HG03521 (cell line): ENCODE measurements at regions not wholly inside any gene's neighbourhood (a gene's known extent, or its start where the extent isn't known, plus 50 kb on each side); places are given as distances from the start of the nearest gene placed in this dataset.

Experiments
- ATAC-seq: cut with Tn5 transposase; IDR thresholded peaks from one replicate; pipeline ENCODE4 v1.9.1; 2021; ENCODE audit warnings: mild to moderate bottlenecking, moderate library complexity; ENCODE audit not compliant: unreplicated experiment

DNA sequence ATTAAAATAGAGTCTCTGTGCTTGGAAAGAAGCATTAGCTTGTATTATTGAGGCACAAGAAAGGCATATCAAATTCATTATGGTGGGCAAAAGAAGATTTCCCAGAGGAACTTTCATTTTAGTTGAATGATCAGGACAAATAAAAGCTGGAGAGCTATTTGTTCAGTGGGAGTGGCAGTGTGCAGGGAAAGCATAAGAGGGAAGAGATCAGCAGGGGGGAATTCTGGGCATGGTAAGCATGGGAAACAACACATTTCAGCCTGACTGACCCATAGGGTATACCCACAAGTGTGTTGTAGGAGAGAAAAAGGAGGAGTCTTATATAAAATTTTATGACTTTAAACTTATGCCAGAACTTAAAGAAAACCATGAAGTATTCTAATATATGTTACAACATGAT lies 167.7 kb upstream of the RASA1 start:
- no peak for ATAC-seq

DNA sequence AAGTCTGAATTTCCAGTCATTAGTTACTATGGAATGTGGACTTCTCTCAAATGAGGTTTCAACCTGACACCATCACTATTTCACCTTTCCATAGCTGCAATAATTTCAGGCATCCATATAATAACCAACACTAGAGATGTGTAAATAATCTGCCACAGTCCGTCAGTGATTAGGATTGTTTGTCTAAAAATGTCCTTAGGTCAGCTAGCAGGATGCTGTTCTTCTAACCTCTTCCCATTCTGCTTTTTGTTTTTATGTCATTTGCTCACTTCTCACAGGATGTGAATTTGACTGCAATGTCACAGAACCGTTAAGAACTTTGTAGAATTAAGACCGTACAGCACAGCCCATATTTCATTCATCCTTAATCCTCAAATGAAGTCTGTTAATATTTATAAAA lies 166.4 kb upstream of the RASA1 start:
- no peak for ATAC-seq

DNA sequence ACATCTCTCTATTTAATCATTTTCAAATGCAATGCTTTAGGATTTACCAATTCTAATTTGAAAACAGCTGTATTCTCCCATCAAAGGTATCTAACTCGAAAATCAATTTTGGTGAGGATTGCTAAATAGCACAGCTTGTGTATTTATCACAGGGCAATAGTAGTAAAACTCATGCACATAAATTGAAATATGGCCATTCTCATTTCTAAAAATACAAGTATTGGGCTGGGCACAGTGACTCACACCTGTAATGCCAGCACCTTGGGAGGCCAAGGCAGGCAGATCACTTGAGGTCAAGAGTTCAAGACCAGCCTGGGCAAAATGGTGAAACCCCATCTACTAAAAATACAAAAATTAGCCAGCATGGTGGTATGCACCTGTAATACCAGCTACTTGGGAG lies 164.8 kb upstream of the RASA1 start:
- ATAC-seq = no peak

DNA sequence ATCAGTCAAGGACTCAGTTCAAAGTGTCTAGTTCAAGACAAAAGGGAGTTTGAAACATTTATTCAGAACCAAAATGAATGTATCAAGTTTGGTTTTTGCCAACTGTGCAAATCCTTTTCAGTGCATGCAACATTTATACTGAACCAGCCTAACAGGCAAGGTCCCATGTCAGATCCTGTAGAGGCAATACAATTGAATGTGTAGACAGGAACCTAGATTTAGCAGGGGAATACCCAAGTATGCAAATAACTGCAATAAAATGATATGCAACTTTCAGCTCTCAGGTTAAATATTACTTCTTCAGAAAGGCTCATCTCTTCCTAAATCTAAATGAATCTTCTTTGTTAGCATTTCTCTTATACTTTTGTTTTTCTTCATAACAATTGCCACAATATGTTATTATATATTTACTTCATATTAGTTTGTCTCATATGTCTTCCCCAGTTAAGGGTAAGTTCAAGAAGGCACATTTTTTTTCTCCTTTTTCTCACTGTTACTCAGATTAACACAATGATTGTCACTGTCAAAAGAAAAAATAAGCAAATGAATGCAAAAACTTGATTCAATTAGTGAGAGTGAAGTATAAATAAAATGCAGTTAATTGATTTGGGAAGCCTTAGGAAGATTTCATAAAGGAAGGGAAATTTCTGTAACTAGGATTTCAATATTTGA lies 163.9 kb upstream of the RASA1 start:
- peak; percentile 81 for ATAC-seq

DNA sequence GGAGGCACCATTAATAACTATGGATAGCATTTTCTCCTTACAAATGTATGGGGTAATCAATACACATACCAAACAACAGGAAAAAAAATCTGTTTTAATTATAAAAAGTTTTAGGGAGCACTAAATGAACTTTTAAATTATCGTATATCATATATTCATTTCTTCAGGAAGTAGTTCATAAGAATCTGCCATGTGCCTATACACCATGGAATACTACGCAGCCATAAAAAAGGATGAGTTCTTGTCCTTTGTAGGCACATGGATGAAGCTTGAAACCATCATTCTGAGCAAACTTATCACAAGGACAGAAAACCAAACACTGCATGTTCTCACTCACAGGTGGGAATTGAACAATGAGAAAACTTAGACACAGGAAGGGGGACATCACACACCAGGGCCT lies 162.1 kb upstream of the RASA1 start:
- no peak for ATAC-seq

DNA sequence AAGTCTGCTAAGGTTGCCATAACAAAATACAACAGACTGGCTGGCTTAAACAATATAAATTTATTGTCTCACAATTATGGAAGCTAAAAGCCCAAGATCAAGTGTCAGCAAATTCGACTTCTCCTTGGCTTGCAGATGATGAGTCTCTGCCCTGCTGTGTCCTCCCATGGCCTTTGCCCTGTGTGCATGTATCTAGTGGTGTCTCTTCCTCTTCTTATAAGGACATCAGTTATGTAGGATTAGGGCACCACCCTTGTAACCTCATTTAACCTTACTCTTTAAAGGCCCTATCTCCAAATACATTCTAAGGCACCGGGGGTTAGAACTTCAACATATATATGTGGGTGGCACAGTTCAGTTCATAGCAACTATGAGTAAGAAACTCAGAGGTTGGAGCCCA lies 157.9 kb upstream of the RASA1 start:
- no peak for ATAC-seq

DNA sequence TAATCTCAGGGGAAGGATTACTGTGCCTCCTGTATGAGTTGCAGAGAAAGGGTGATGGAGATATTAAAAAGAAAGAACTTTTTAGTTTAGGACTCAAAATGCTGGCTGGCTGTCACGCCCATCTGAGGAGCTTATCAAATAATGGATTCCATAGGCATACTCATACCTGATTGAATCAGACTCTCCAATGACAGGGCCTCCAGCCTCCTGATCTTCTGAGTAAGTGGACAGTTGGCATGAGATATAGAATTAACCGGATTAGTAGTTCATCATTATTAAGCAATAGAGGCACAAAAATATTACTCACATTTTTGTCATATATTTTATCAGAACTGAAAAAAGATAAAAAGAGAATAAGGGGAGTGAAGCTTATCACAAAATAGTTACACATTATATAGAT lies 157.0 kb upstream of the RASA1 start:
- ATAC-seq = no peak

DNA sequence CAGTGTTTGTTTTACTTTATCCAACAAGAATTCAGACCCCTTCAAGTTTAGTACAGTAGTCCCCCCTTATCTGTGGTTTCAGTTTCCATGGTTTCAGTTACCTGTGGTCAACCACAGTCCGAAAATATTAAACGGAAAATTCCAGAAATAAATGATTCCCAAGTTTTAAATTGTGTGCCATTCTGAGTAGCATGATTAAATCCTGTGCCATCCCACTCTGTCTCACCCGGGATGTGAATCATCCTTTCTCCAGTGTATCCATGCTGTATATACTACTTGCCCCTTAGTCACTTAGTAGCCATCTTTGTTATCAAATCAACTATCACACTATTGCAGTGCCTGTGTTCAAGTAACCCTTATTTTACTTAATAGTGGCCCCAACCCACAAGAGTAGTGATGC lies 153.8 kb upstream of the RASA1 start:
- ATAC-seq = no peak

DNA sequence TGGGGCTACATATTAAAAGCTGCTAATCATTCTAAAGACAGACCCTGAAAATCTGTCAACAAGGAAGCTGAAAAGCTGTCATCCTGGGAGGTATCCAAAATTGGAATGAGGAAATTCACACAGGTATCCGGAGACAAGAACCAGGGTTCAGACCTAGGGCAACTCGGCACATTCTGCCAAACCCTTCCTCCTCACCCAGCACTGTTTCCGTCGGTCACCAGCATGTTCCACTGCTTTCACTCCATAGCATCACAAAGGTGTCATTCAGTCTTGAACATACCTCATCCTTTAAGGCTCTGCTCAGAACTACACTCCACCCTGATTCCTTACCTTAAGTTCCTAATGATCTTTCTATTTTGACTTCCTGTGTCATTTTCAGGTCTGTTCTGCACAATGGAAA lies 153.1 kb upstream of the RASA1 start:
- no peak for ATAC-seq

DNA sequence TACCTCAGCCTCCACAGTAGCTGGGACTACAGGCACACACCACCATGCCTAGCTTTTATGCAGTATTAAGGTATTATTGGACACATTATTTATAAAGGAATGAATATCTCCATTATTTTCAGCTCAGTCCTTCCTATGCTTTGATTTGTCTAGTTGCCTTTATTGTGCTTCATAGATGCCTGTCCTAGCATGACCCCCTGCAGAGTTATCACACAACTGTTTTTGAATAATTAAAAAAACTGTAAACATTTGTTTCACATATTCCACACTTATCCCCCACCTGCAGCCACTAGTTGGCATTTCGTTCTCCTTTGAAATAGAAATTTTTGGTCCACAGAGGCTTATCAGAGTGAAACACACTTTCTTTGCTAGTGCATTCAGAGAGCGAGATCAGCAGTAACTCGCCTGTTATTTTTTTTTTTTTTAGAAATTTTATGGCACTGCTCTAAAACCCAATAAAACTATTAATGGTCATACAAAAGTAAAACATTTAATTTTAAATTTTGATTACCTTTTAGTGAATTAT lies 151.8 kb upstream of the RASA1 start:
- no peak for ATAC-seq

DNA sequence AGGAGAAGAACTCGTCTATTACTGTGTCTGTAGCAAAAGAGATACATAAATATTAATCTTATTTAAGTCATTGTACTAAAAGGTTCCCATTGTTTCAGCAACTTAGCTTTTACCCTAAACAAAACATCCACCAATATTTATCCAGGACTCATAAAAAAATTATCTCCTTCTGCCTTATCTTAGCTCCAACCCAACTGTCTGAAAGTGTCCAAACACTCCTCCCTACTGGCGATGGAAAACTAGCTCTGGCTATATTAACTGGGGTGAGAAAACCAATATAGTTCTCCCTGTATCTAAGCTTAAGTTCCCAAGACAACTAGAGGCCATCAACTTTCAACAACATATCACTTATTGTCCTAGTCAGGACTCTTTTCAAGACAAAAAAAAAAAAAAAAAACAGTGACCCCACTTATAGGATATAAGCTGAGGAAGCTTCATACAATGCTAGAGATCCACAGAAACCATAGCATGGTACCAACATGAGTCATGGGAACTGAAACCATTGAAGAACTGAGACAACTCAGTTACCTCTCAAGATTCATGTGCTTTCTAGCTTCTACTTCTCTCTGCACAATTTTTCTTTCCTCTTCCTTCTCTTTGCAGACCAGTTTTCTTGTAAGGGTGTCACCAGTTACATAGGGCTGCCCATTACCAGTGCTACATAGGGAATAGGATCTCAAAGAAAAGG lies 150.7 kb upstream of the RASA1 start:
- peak; percentile 80 for ATAC-seq

DNA sequence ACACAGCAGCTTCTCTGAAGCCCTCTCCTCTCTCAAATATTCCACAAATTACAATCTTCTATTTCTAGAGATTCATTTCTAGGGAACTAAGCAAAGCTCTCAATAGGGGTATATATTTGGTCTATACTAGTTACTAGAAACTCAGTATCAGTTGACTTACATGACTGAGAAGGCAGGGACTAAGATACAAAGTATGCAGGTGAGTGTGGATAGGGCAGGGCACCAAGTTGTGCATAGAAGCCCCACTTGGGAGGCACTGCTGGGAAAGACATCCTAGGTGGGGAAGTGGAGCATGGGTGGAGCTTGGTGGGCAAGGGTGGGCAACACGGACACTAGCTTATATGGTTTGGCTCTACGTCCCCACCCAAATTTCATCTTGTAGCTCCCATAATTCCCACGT lies 148.1 kb upstream of the RASA1 start:
- no peak for ATAC-seq

DNA sequence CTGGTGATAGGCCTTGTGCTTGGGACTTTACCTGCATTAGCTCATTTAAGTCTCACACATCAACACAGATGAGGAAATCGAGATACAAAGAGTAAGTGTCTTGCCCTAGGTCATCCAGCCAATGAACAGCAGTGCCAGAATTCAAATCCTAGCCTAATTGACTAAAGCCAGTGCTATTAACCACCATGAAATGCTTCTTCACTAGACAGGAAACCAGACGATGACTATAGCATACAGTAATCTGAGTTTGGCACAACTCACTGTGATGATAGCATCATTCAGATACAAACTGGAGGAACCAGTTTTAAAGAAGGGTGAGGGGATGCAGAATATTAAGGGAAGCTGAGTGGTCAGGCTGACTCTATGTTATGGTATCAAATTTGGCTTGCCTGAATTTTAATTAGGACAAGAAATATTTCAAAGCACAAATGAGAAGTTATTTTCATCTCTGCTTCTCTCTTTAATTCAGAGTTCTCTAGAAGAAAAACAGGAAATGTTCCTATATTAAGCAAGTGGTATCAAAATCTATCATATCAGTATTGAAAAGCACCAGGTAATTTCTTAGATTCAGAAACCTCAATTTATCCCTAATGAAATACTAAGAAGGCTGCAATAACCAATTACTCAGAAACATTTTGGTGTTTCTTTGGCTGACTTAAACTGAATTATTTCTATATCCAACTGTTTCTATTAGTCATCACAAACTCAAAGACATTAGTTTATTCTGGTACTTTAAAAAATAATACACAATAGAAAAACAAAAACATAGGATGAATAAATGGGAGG lies 147.0 kb upstream of the RASA1 start:
- peak; percentile 22 for ATAC-seq

DNA sequence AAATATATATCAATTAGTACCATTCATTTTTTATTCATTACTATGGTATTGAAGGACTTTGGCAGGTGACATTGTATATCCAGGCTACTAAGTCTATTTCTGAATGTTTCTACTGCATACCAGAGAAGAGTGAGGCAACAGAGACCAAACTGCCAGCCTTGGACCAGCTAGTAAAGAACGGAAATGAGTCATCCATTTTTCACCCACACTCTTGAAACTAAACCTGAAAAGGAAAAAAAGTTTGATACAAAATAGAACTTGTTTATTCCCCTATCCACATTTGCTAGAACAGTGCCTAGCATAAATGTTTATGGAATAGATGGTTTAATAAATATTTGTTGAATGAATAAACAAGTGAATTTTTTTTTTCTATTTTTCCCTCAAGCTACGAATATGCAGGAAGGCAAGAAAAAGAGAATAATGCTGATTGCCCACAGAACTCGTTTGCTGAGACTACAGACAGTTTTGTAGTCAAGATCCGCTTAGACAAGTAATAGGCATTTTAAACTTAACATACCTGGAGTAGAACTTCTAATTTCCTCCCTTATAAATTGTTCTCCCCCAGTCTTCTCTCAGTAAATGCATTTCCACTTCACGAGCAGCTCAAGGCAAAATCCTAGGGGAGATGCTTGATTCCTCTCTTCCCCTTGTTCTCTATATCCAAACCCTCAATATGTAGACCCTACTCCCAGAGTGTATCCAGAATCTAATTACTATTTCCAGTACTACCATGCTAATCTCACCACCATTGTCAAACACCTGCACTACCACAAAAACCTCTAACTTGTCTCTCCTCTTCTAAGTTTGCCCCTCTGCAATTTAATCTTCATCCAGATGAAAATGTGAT lies 146.2 kb upstream of the RASA1 start:
- peak; percentile 78 for ATAC-seq

DNA sequence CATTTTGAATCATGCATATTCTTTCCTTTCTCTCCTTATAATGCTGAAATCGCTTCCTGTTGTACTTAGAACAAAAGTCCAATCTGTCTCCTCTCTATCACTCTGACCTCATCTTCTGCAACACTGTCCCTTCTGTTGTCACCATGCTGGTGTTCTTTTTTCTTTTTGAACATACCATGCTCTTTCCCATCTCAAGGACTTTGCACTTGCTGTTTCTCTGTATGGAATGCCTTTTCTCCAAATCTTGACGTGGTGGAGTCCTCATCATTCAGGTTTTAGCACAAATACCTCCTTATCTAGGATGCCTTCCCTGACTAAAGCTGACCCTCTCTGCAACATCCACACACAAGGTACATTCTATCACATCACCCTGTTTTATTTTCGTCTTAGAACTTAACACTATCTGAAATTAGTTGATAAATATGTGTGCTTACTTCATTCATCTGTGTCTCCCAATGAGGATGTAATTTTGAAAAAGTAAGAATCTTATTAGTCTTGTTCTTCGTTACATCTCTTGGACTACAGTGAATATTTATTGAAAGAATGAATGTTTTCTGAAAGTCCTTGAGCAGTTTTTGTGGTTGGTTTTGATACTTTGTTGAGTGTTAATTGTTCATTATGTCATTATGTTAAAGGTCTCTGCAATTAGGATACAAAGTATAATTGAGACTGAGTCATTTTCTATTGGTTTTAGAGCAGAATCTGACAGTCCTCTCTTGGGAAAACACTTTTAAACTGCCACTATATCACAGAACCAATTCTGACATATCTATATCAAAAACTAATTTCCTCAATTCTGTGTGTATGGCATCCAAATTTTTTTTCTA lies 145.3 kb upstream of the RASA1 start:
- no peak for ATAC-seq

DNA sequence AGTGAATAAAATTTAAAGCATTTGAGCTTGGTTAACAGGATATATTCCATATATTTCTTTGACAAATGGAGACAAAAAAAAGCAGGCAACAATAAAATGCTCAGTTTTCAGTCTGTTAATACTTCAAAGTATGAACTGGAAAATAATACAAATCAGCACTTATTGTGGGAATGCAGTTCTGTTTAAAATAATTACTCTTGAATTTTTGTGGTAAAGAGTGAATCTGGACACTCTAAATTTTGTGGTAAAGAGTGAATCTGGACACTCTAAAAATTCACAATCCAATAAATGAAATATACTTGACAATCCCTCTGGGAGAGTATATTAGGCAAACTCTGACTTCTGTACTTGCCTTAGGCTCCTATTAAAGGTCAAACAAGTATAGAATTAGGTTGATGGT lies 141.9 kb upstream of the RASA1 start:
- ATAC-seq = no peak

DNA sequence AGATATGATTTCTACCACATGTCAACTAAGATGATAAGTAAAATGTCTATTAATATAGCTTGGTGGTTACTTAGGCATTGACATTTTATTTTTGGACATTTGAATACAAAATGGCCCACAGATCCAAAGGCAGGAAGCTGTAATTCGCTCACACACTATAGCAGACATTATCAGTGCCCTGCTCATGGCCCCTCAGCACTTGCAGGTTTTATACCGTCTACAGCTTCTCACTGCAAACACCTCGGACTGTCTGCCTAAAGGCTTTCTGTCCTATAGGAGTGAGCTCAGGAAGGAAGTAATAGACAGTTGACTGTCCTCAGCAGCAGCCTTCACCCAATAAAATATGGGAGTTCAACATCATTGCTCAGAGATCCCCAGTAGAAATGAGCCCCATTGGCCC lies 140.8 kb upstream of the RASA1 start:
- ATAC-seq = no peak

DNA sequence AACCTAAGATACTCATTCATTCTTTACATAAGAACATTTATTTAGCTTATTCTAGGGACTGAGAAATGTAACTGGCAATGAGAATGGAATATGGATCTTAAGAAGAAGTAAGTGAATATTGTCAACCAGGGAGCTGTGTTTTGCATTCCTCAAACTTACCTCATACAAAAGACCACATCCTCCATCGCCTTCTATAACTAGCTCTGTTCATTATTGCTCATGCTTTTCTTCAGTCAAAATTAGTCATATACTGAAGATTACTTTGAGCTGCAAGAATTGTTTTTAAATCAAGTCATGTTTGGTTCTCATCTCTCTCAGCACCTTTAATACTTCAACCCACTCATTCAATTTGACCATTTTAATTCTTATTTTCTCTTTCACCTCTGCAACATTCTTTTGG lies 140.3 kb upstream of the RASA1 start:
- no peak for ATAC-seq

DNA sequence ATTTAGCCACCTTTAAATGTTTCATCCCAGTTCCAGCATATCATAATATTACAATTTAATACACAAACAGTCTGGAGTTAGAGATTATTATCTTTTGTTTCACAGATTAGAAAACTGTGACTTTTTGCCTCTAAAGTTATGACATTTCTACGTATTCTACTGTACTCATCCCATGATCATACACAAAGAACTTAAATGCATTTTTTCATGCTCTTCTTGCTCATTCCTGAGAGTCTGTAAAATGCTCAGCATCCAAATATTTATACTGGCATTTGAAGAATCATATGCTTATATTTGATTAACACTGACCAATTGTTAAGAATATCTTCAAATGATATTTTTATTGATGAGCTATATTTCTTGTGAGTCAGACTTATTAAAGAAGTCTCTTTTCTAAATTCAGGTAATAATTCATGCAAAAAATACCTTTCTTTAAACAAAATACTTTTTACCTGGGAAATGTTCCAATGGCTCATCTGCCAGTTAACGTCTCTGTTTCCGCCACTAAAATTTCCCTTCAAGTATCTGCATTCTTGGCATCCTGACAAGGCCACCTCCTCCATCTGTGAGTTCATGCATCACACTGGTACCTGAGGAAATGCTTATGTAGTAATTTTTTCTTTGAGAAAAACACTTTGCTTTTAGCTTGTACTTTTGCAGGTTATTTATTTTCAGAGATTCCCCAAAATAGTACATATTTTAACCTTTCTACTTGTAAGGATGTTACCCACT lies 139.6 kb upstream of the RASA1 start:
- ATAC-seq = no peak
